ENCODE measurements at regions not wholly inside any gene's neighbourhood (a gene's known extent, or its start where the extent isn't known, plus 50 kb on each side); places are given as distances from the start of the nearest gene placed in this dataset.
A peak's percentile ranks its signal among the peaks of the same experiment; 100 is the strongest.

DNA sequence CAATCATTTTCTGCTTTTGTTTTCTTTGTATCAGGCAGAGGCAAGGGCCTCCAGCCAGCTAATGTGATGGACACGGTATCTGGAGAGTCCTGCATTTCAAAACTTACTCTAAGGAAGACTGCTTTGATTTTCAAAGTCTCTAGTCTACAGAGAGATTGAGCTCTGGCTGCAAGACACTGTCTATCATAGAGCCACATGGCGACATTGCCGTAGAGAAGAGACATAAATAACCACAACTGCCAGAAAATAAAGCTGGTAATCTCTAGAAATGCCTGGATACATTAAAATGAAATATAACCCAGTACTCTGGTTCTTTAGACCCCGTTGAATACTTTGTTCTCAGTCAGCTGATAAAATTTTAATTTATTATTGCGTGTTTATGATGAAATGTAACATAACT, 90.8 kb downstream of the OTUD1 start:
- Mint-ChIP-seq H3K9me3 (ENCODE audit: unreplicated experiment) (peaks cover 1% of the 10 kb centered on the region), H3K27me3 (ENCODE audit: unreplicated experiment) (no peaks in the 10 kb centered on the region), H3K4me1 (ENCODE audit: low read depth, unreplicated experiment) (no peaks in the 10 kb centered on the region), H3K27ac (ENCODE audit: unreplicated experiment) (no peak overlapping the region), H3K4me3 (ENCODE audit: unreplicated experiment) (no peak overlapping the region), H3K36me3 (ENCODE audit: unreplicated experiment) (no peaks in the 10 kb centered on the region)
- DNase-seq = no peak
- TF ChIP-seq, protein P1, sequence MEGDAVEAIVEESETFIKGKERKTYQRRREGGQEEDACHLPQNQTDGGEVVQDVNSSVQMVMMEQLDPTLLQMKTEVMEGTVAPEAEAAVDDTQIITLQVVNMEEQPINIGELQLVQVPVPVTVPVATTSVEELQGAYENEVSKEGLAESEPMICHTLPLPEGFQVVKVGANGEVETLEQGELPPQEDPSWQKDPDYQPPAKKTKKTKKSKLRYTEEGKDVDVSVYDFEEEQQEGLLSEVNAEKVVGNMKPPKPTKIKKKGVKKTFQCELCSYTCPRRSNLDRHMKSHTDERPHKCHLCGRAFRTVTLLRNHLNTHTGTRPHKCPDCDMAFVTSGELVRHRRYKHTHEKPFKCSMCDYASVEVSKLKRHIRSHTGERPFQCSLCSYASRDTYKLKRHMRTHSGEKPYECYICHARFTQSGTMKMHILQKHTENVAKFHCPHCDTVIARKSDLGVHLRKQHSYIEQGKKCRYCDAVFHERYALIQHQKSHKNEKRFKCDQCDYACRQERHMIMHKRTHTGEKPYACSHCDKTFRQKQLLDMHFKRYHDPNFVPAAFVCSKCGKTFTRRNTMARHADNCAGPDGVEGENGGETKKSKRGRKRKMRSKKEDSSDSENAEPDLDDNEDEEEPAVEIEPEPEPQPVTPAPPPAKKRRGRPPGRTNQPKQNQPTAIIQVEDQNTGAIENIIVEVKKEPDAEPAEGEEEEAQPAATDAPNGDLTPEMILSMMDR (IDR thresholded peaks at IDR 0.05; ENCODE audit: partially characterized antibody, unreplicated experiment) = no peak

DNA sequence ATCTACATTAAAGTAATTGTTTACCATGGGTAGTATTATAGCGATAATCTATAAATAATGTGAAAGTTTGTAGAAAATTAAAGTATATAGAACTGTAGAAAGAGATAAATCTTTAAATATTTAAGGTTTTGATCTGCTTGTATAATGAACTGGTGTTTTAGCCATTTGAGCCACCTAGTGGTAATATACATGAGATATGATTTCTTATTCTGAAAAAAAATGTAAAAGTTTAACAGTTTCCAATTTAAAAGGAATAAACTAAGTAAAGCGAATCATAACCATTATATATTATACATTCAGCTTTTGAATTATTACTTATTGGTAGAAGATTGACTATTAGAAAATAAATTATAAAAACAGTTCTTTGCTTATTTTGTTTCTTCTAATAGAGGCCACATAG, 91.2 kb downstream of the OTUD1 start:
- Mint-ChIP-seq H3K4me1 (ENCODE audit: low read depth, unreplicated experiment) (no peaks in the 10 kb centered on the region), H3K27ac (ENCODE audit: unreplicated experiment) (no peak overlapping the region), H3K4me3 (ENCODE audit: unreplicated experiment) (no peak overlapping the region), H3K36me3 (ENCODE audit: unreplicated experiment) (no peaks in the 10 kb centered on the region), H3K27me3 (ENCODE audit: unreplicated experiment) (no peaks in the 10 kb centered on the region), H3K9me3 (ENCODE audit: unreplicated experiment) (peaks cover 1% of the 10 kb centered on the region)
- DNase-seq = no peak
- TF ChIP-seq, protein P1 (IDR thresholded peaks at IDR 0.05; ENCODE audit: partially characterized antibody, unreplicated experiment) = peak; percentile 30

DNA sequence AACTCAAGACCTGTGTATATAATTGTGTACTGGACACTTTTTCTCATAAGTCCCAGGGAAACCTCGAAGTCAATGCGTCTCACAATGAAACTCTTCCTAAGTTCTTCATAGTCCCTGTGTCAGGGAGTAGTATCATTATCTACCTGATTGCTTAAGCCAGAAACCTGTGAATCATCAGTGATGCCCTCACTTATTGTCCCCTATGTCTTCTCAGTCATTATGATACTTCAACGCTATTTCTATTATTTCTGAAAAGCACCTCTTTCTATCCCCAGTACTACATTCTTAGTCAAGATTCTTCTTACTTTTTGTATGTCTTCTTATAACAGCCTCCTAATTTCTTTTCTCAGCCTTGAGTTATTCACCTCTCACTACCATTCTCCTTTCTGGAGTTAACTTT, 94.3 kb downstream of the OTUD1 start:
- TF ChIP-seq, protein P1 (IDR thresholded peaks at IDR 0.05; ENCODE audit: partially characterized antibody, unreplicated experiment) = no peak
- DNase-seq = no peak
- no peaks in the 10 kb centered on the region for H3K4me1 Mint-ChIP-seq (ENCODE audit: low read depth, unreplicated experiment)
- H3K36me3 Mint-ChIP-seq (ENCODE audit: unreplicated experiment) = no peaks in the 10 kb centered on the region
- H3K27ac Mint-ChIP-seq (ENCODE audit: unreplicated experiment) = no peak overlapping the region
- no peak overlapping the region for H3K4me3 Mint-ChIP-seq (ENCODE audit: unreplicated experiment)
- H3K9me3 Mint-ChIP-seq (ENCODE audit: unreplicated experiment) = peaks cover 1% of the 10 kb centered on the region
- H3K27me3 Mint-ChIP-seq (ENCODE audit: unreplicated experiment) = no peaks in the 10 kb centered on the region

DNA sequence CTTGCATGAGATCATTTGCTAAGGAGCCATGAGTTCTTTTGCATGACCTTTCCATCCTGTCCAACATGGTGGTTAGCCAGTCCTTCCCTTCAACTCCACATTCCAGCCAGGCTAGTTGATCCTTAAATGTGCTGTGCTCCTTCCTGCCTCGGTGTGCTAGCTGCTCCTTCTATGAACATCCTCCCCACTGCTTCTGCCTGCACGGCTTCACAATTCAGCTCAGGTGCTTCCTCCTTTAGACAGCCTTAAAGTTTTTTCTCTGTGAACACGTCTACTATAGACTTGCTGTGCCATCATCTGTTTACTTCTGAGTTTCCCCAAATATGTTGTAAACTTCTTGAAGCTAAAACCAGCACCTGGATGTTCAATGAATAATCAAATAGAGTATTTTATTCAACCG, 95.5 kb downstream of the OTUD1 start:
- Mint-ChIP-seq H3K9me3 (ENCODE audit: unreplicated experiment) (peaks cover 1% of the 10 kb centered on the region), H3K27ac (ENCODE audit: unreplicated experiment) (no peak overlapping the region), H3K36me3 (ENCODE audit: unreplicated experiment) (no peaks in the 10 kb centered on the region), H3K27me3 (ENCODE audit: unreplicated experiment) (no peaks in the 10 kb centered on the region), H3K4me3 (ENCODE audit: unreplicated experiment) (no peak overlapping the region), H3K4me1 (ENCODE audit: low read depth, unreplicated experiment) (no peaks in the 10 kb centered on the region)
- no peak for DNase-seq
- TF ChIP-seq, protein P1 (IDR thresholded peaks at IDR 0.05; ENCODE audit: partially characterized antibody, unreplicated experiment) = no peak

DNA sequence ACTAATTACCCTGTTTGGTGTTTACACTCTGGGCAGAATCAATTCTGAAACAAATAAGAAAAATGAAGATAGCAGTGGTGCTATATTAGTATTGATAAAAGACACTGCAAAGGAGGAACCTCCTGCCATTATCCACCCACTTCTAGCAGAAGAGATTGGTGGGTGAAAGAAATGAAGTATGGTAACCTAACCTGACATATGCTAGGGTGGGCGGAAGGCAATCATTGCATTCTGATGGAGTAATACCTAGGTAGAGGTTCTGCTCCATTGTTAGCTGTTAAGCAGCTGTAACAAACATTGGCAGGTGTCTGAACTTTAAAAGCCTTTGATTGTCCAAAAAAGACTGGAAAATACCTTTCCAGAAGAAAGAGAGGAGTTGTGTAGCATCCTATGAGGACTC, 95.9 kb downstream of the OTUD1 start:
- DNase-seq = no peak
- Mint-ChIP-seq H3K27me3 (ENCODE audit: unreplicated experiment) (no peaks in the 10 kb centered on the region), H3K4me3 (ENCODE audit: unreplicated experiment) (no peak overlapping the region), H3K4me1 (ENCODE audit: low read depth, unreplicated experiment) (no peaks in the 10 kb centered on the region), H3K9me3 (ENCODE audit: unreplicated experiment) (peaks cover 1% of the 10 kb centered on the region), H3K36me3 (ENCODE audit: unreplicated experiment) (no peaks in the 10 kb centered on the region), H3K27ac (ENCODE audit: unreplicated experiment) (no peak overlapping the region)
- TF ChIP-seq, protein P1 (IDR thresholded peaks at IDR 0.05; ENCODE audit: partially characterized antibody, unreplicated experiment) = no peak
